ENCODE measurements at regions not wholly inside any gene's neighbourhood (a gene's known extent, or its start where the extent isn't known, plus 50 kb on each side); places are given as distances from the start of the nearest gene placed in this dataset.

DNA sequence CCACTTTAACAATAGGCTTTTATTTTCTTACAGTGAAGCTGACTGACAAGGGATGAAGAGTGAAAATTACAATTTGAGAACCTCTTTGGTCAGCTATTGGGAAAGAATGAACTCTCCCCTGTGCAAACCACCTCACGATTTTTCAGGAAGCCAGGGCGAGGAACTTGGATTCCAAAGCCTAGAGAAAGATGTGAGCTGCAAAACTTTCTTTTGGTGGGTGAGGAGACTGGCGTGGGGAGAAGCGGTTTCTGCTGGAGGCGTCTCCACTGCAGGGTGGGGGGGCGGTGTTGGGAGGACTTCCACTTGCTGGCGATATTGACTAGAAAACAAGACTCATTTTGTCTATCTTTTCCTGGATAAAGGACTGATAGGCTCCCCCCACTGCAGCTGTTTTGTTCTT, 59.3 kb upstream of the VRK1 start:
- Histone ChIP-seq H3K4me1 (ENCODE audit: insufficient read depth, low read length, poor library complexity, severe bottlenecking) (peaks cover 19% of the 10 kb centered on the region), H3K4me3 (ENCODE audit: low read depth, low read length, poor library complexity, severe bottlenecking) (no peak overlapping the region), H3K27me3 (replicated peaks; ENCODE audit: insufficient read depth, low read depth, low read length, poor library complexity) (no peaks in the 10 kb centered on the region), H3K36me3 (ENCODE audit: insufficient read depth, low read length, poor library complexity, severe bottlenecking) (no peaks in the 10 kb centered on the region), H3K9me3 (ENCODE audit: low read depth, low read length, poor library complexity, severe bottlenecking) (no peaks in the 10 kb centered on the region), H3K27ac (ENCODE audit: low read depth, low read length, poor library complexity, severe bottlenecking) (no peak overlapping the region)
- no peak for TF ChIP-seq EZH2 (IDR thresholded peaks at IDR 0.05; ENCODE audit: borderline replicate concordance, low read depth, low read length, poor library complexity, severe bottlenecking)
- TF ChIP-seq, protein P1, sequence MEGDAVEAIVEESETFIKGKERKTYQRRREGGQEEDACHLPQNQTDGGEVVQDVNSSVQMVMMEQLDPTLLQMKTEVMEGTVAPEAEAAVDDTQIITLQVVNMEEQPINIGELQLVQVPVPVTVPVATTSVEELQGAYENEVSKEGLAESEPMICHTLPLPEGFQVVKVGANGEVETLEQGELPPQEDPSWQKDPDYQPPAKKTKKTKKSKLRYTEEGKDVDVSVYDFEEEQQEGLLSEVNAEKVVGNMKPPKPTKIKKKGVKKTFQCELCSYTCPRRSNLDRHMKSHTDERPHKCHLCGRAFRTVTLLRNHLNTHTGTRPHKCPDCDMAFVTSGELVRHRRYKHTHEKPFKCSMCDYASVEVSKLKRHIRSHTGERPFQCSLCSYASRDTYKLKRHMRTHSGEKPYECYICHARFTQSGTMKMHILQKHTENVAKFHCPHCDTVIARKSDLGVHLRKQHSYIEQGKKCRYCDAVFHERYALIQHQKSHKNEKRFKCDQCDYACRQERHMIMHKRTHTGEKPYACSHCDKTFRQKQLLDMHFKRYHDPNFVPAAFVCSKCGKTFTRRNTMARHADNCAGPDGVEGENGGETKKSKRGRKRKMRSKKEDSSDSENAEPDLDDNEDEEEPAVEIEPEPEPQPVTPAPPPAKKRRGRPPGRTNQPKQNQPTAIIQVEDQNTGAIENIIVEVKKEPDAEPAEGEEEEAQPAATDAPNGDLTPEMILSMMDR (conservative IDR thresholded peaks at IDR 0.05; ENCODE audit: low read depth, low read length), result no peak
- intact Hi-C loops (cut with micrococcal nuclease; ENCODE audit: unreplicated experiment), result no loop called here
- no peak for DNase-seq (ENCODE audit: low spot score)
- BruUV-seq (replicated peaks), result no TSS peak
- ChIA-PET CTCF (no interaction called here), POLR2A (ENCODE audit: low non-redundant PET) (no interaction called here)

DNA sequence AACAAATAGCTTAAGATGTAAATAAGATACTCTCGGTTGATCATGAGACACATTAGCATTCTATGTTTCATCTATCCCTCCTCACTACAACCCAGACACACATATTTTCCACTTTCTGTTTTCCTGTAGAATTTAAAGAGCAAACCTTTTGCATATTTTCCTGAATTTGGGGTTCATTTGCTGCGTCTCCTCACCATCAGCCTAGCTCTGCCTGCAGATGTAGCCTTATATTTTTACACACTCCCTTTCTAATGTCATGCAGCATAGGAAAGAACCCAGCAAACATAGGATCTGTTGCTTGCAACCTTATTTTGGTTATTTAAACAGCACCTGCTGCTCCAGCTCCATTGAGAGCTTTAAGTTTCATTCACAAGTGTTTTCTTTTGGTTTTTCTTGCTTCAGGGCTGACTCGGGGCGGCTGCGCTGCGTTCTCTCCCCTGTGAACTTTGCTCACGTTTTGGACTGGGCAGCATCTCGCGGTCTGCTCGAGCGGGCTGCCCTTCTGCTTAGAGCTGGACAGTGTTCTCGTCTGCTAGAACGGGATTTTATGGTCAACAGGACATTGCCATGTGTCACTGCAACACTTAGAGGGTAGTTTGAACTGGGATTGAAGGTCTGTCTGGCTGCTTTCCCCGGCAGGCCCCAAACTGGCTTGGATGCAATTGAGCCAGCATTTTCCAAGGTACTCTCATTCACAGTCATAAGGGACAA, 57.8 kb upstream of the VRK1 start:
- POLR2A ChIA-PET (ENCODE audit: low non-redundant PET), result no interaction called here
- CTCF ChIA-PET, result interaction anchor here (0.7 to 2.4 kb wide), 2 partner anchors 174 to 175 kb away, joined by 5 to 12 read pairs; no protein-coding TSS in a partner anchor
- no peak for DNase-seq (ENCODE audit: low spot score)
- intact Hi-C loops (cut with micrococcal nuclease; ENCODE audit: unreplicated experiment), result no loop called here
- H3K27me3 ChIP-seq (replicated peaks; ENCODE audit: insufficient read depth, low read depth, low read length, poor library complexity), result no peaks in the 10 kb centered on the region
- peaks cover 19% of the 10 kb centered on the region for H3K4me1 ChIP-seq (ENCODE audit: insufficient read depth, low read length, poor library complexity, severe bottlenecking)
- no peak overlapping the region for H3K4me3 ChIP-seq (ENCODE audit: low read depth, low read length, poor library complexity, severe bottlenecking)
- BruUV-seq (replicated peaks), result no TSS peak
- no peaks in the 10 kb centered on the region for H3K36me3 ChIP-seq (ENCODE audit: insufficient read depth, low read length, poor library complexity, severe bottlenecking)
- H3K9me3 ChIP-seq (ENCODE audit: low read depth, low read length, poor library complexity, severe bottlenecking), result no peaks in the 10 kb centered on the region
- TF ChIP-seq, protein P1 (conservative IDR thresholded peaks at IDR 0.05; ENCODE audit: low read depth, low read length), result no peak
- no peak for TF ChIP-seq EZH2 (IDR thresholded peaks at IDR 0.05; ENCODE audit: borderline replicate concordance, low read depth, low read length, poor library complexity, severe bottlenecking)
- no peak overlapping the region for H3K27ac ChIP-seq (ENCODE audit: low read depth, low read length, poor library complexity, severe bottlenecking)

DNA sequence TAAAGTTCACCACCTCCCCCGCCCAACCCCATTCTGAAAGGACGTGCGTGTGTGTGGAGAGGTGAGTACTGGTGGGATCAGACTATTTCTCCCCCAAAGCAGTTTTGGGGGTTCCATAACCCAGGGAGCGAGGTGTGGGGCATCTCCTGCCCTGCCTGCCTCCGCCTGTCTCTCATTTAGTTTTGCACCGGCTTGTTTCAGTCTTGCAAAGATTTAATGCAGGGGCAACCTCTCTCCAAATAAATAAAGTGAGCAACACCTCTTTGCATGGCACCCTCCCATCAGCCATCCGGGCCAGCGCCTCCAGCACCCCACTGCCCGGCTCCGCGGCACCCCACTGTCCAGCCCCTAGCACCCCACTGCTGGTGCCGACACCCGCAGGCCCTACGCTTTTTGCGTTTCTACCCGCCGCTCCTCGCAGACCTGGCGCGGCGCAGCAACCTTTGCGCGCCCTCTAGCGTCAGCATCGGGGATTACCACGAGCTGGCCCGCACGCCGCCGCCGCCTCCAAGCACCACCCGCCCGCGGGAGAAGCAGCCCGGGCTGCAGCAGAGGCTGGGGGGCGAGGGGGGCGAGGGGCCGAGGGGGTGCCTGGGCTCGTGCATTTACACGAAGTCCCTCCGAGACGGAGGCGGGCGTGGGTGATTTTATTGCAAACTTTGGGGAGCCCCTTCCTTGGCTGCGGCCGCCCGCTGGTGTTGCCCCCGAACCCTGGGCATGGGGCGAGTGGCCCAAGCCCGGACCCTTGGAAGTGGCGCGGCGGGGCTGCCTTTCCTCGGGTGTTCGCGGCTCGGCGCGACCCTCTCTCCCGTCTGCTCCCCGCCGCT, 55.8 kb upstream of the VRK1 start:
- intact Hi-C loops (cut with micrococcal nuclease; ENCODE audit: unreplicated experiment), result loop anchor here (5.0 to 10.0 kb wide), 2 partner anchors 174 to 317 kb away; no protein-coding TSS in a partner anchor
- Histone ChIP-seq H3K4me1 (ENCODE audit: insufficient read depth, low read length, poor library complexity, severe bottlenecking) (peaks cover 7% of the 10 kb centered on the region), H3K27ac (ENCODE audit: low read depth, low read length, poor library complexity, severe bottlenecking) (no peak overlapping the region), H3K4me3 (ENCODE audit: low read depth, low read length, poor library complexity, severe bottlenecking) (peak overlapping the region; percentile 48), H3K27me3 (replicated peaks; ENCODE audit: insufficient read depth, low read depth, low read length, poor library complexity) (no peaks in the 10 kb centered on the region), H3K36me3 (ENCODE audit: insufficient read depth, low read length, poor library complexity, severe bottlenecking) (no peaks in the 10 kb centered on the region), H3K9me3 (ENCODE audit: low read depth, low read length, poor library complexity, severe bottlenecking) (no peaks in the 10 kb centered on the region)
- BruUV-seq (replicated peaks), result no TSS peak
- DNase-seq (ENCODE audit: low spot score), result peak; percentile 75
- ChIA-PET POLR2A (ENCODE audit: low non-redundant PET) (no interaction called here), CTCF (interaction anchor here (0.6 to 2.4 kb wide), 7 partner anchors 55 to 1435 kb away, joined by 3 to 12 read pairs (median 5); no protein-coding TSS in a partner anchor)
- no peak for TF ChIP-seq EZH2 (IDR thresholded peaks at IDR 0.05; ENCODE audit: borderline replicate concordance, low read depth, low read length, poor library complexity, severe bottlenecking)
- TF ChIP-seq, protein P1 (conservative IDR thresholded peaks at IDR 0.05; ENCODE audit: low read depth, low read length), result peak; percentile 88
